Type B pancreatic cell (in vitro differentiated cells): ENCODE measurements at regions not wholly inside any gene's neighbourhood (a gene's known extent, or its start where the extent isn't known, plus 50 kb on each side); places are given as distances from the start of the nearest gene placed in this dataset.

Experiments
- DNase-seq: peaks from one replicate; pipeline ENCODE4 v3.0.0; 2021; ENCODE audit warnings: mixed read lengths; ENCODE audit not compliant: unreplicated experiment; ENCODE audit errors: extremely low spot score
- H3K27ac Mint-ChIP-seq: 2 replicates; pipeline ENCODE4 v1.8.0; 2021; ENCODE audit warnings: mild to moderate bottlenecking, mixed read lengths
- H3K27me3 Mint-ChIP-seq: 2 replicates; pipeline ENCODE4 v1.8.0; 2021; ENCODE audit warnings: mixed read lengths
- H3K36me3 Mint-ChIP-seq: 2 replicates; pipeline ENCODE4 v1.8.0; 2021; ENCODE audit warnings: mixed read lengths
- H3K4me1 Mint-ChIP-seq: one replicate; pipeline ENCODE4 v1.8.0; 2021; ENCODE audit warnings: mixed read lengths; ENCODE audit not compliant: unreplicated experiment
- H3K4me3 Mint-ChIP-seq: 2 replicates; pipeline ENCODE4 v1.8.0; 2021; ENCODE audit warnings: mild to moderate bottlenecking, mixed read lengths
- H3K9me3 Mint-ChIP-seq: 2 replicates; pipeline ENCODE4 v1.8.0; 2021; ENCODE audit warnings: mixed read lengths
- TF ChIP-seq, protein P1 (sequence below): fragments of 200-600 bp; sonication (generic); conservative IDR thresholded peaks from 2 replicates; pipeline ENCODE4 v1.5.0; 2021; ENCODE audit warnings: antibody characterized with exemption, mild to moderate bottlenecking

DNA sequence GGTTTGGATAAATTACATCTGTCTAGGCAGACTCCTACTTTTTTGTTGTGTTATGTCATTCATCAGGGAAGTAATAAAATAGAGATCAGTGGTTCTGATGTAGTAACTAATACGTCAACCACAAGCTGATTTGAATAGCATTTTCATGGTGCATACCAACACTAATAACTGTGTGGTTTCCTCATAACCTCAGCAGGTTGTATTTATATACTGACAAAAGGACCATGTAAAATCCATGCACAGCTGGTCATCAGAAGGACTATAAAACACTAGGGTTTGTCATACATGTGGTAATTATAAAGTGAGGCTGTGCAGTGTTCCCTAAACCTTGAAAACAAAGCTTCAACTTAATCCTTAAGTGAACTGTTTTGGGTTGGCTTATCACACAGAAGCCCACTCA is 216.8 kb upstream of the RBMS3 start:
- H3K27me3 Mint-ChIP-seq: no peaks in the 10 kb centered on the region
- TF ChIP-seq, protein P1, sequence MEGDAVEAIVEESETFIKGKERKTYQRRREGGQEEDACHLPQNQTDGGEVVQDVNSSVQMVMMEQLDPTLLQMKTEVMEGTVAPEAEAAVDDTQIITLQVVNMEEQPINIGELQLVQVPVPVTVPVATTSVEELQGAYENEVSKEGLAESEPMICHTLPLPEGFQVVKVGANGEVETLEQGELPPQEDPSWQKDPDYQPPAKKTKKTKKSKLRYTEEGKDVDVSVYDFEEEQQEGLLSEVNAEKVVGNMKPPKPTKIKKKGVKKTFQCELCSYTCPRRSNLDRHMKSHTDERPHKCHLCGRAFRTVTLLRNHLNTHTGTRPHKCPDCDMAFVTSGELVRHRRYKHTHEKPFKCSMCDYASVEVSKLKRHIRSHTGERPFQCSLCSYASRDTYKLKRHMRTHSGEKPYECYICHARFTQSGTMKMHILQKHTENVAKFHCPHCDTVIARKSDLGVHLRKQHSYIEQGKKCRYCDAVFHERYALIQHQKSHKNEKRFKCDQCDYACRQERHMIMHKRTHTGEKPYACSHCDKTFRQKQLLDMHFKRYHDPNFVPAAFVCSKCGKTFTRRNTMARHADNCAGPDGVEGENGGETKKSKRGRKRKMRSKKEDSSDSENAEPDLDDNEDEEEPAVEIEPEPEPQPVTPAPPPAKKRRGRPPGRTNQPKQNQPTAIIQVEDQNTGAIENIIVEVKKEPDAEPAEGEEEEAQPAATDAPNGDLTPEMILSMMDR: no peak
- no peak overlapping the region for H3K4me3 Mint-ChIP-seq
- H3K9me3 Mint-ChIP-seq: peaks cover 6% of the 10 kb centered on the region
- no peak overlapping the region for H3K27ac Mint-ChIP-seq
- H3K4me1 Mint-ChIP-seq: peaks cover 15% of the 10 kb centered on the region
- H3K36me3 Mint-ChIP-seq: no peaks in the 10 kb centered on the region
- DNase-seq: no peak

DNA sequence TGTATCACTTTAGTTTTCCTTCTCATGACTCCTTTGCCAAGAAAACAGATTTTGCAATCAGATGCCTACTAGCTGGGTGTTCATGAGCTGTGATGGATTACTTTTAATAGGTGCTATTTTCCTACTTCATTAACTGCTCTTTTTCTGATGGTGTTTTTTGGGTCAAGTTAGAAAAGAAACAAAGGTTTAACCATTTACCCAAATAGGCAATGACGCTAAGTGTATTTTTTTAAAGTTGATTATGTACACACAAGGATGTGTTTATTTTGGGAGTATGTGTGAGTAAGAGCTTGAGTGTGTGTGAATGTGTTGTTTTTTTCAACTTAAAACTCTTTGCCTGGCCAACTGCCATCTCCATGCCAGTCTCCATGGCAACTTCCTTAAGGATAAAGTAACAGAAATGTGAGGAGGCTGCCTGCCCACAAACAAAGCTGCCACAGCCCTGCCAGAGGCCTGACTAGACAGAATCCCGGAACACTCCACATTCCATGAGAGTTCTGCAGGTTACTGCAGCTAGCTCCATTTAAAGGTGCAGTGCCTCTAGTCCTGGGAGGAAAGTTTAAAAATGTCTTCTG is 215.6 kb upstream of the RBMS3 start:
- Mint-ChIP-seq H3K4me1 (peaks cover 15% of the 10 kb centered on the region), H3K27me3 (no peaks in the 10 kb centered on the region), H3K36me3 (no peaks in the 10 kb centered on the region), H3K4me3 (peak overlapping the region; percentile 23), H3K27ac (peak overlapping the region; percentile 35), H3K9me3 (peaks cover under 1% of the 10 kb centered on the region)
- DNase-seq: peak; percentile 72
- TF ChIP-seq, protein P1: no peak

DNA sequence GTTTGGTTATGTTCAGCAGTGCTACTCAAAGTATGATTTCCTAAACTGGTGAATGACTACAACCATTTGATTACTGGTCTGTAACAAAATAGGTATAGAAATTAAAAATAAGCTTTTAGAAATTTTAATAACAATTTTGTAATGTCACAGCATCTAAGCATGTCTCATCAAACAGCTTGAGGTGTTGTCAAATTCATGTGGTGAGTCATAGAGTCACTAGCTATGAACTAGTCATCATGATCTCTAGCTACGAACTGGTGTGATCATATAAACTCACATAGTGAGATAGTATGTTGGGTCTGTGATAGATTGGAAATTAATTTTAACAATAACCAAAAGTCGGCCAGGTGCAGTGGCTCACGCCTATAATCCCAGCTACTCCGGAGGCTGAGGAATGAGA is 213.9 kb upstream of the RBMS3 start:
- peaks cover 4% of the 10 kb centered on the region for H3K9me3 Mint-ChIP-seq
- TF ChIP-seq, protein P1: no peak

DNA sequence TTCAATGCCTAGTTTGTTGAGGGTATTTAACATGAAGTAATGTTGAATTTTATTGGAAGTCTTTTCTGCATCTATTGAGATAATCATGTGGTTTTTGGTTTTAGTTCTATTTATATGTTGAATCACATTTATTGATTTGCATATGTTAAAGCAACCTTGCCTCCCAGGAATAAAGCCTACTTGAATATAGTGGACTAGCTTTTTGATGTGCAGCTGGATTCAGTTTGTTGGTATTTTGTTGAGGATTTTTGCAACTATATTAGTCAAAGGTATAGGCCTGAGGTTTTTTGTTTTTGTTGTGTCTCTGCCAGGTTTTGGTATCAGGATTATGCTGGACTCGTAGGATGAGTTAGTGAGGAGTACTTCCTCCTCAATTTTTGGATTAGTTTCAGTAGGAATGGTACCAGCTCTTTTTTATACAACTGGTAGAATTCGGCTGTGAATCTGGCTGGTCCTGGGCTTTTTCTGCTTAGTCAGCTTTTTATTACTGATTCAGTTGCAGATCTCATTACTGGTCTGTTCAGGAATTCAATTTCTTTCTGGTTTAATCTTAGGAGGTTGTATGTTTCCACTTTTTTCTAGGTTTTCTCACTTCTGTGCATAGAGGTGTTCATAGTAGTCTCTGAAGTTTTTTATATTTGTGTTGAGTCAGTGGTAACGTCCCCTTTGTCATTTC is 209.8 kb upstream of the RBMS3 start:
- Mint-ChIP-seq H3K27ac (no peak overlapping the region), H3K4me3 (no peak overlapping the region), H3K36me3 (no peaks in the 10 kb centered on the region), H3K4me1 (no peaks in the 10 kb centered on the region), H3K27me3 (no peaks in the 10 kb centered on the region), H3K9me3 (peaks cover 7% of the 10 kb centered on the region)
- TF ChIP-seq, protein P1: no peak
- no peak for DNase-seq

More for the DNA sequence above, 213.9 kb upstream of the RBMS3 start:
- Mint-ChIP-seq H3K27me3 (no peaks in the 10 kb centered on the region), H3K27ac (no peak overlapping the region), H3K4me3 (no peak overlapping the region), H3K4me1 (peaks cover 15% of the 10 kb centered on the region), H3K36me3 (no peaks in the 10 kb centered on the region)
- no peak for DNase-seq

DNA sequence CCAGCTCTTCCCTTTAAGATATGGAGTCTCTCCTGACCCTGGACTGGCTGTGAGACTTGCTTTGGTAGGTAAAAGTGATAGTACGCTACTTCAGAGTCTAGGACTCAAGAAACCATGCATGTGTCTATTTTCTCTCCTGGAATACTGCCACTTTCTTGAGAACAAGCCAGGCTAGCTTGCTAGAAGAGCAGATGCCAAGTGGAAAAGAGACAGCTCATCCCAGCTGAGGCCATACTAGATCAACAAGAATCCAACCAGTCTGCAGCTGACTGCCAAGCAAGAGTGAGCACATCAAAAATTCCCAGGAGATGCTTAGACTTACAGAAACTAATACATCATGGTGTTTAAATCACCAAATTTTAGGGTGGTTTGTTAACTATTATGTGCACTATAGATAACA is 208.3 kb upstream of the RBMS3 start:
- Mint-ChIP-seq H3K4me3 (no peak overlapping the region), H3K27ac (no peak overlapping the region), H3K27me3 (no peaks in the 10 kb centered on the region), H3K9me3 (peaks cover 7% of the 10 kb centered on the region), H3K4me1 (no peaks in the 10 kb centered on the region), H3K36me3 (no peaks in the 10 kb centered on the region)
- DNase-seq: no peak
- TF ChIP-seq, protein P1: no peak
